ENCODE measurements at regions not wholly inside any gene's neighbourhood (a gene's known extent, or its start where the extent isn't known, plus 50 kb on each side); places are given as distances from the start of the nearest gene placed in this dataset.

- H3K27me3 ChIP-seq (ENCODE audit: insufficient read depth, low read length) = no peaks in the 10 kb centered on the region
- RAD21 ChIA-PET (ENCODE audit: low non-redundant PET in 1 of 2, low total read pairs in 2 of 2, uncharacterized antibody in 2 of 2, unreplicated experiment in 2 of 2) = interaction anchor here in 1 of 2 experiments (1.3 to 1.7 kb wide), 2 partner anchors 13 to 103 kb away, joined by 3 to 4 read pairs; no protein-coding TSS in a partner anchor
- CTCF ChIA-PET = interaction anchor here (1.4 to 2.6 kb wide), 4 partner anchors 13 to 163 kb away, joined by 3 to 10 read pairs (median 7); no protein-coding TSS in a partner anchor
- no peaks in the 10 kb centered on the region for H3K9me2 ChIP-seq (ENCODE audit: insufficient read depth)
- H3K79me2 ChIP-seq (ENCODE audit: insufficient read depth, low read length) = no peaks in the 10 kb centered on the region
- no peaks in the 10 kb centered on the region for H4K20me1 ChIP-seq (ENCODE audit: insufficient read depth)
- no peaks in the 10 kb centered on the region for H3K9me3 ChIP-seq (ENCODE audit: control insufficient read depth in 1 of 2, insufficient read depth in 1 of 2, low read depth in 1 of 2, low read length in 2 of 2)
- H3K4me1 ChIP-seq (ENCODE audit: control insufficient read depth in 1 of 2, insufficient read depth in 2 of 2, low read length in 2 of 2) = peaks cover 51 to 64% of the 10 kb centered on the region in 2 experiments
- DNase-seq (ENCODE audit: low read depth, low spot score) (peak; percentile 92), ATAC-seq (peak; percentile 77)
- H3K9ac ChIP-seq (ENCODE audit: low read length) = peak overlapping the region; percentile 67
- no TSS peak for BruUV-seq (replicated peaks)
- H3K4me2 ChIP-seq (ENCODE audit: low read length) = peak overlapping the region; percentile 75
- H3K27ac ChIP-seq (ENCODE audit: low read depth, low read length) = peak overlapping the region; percentile 83
- peak overlapping the region; percentile 10 for H2AFZ ChIP-seq (ENCODE audit: low read depth, low read length, poor library complexity, severe bottlenecking)
- intact Hi-C loops (cut with micrococcal nuclease) = no loop called here
- H3K4me3 ChIP-seq (replicated peaks in 1 of 2; ENCODE audit: low read depth in 1 of 2, low read length in 2 of 2) = peak overlapping the region in 1 of 2 experiments; percentile 37; a peak in 2 of 4 replicates
- POLR2A ChIA-PET = interaction anchor here (0.7 to 2.3 kb wide), 5 partner anchors 15 to 940 kb away, joined by 3 to 5 read pairs (median 3); no protein-coding TSS in a partner anchor
- no peaks in the 10 kb centered on the region for H3K36me3 ChIP-seq (ENCODE audit: control insufficient read depth in 1 of 2, insufficient read depth in 2 of 2, low read length in 2 of 2)
- TF ChIP-seq MAX (IDR thresholded peaks at IDR 0.05) (peak; percentile 75), EZH2phosphoT487 (IDR thresholded peaks at IDR 0.05; ENCODE audit: borderline replicate concordance) (no peak), SRF (IDR thresholded peaks at IDR 0.05; ENCODE audit: low read depth) (no peak), CBX3 (IDR thresholded peaks at IDR 0.05; ENCODE audit: low read depth) (peak; percentile 80; the same call in 1 of the 2 replicates), EGR1 (IDR thresholded peaks at IDR 0.05; ENCODE audit: low read depth) (0 out of 2 replicates have a peak, but pooled peaks have one; percentile 51), ZFX (IDR thresholded peaks at IDR 0.05) (no peak), YY1 (IDR thresholded peaks at IDR 0.05; ENCODE audit: extremely low read depth, insufficient replicate concordance, low read depth, low read length) (no peak), POLR2A (IDR thresholded peaks at IDR 0.05; ENCODE audit: borderline replicate concordance, extremely low read depth, insufficient read depth, insufficient read length) (no peak), REST (IDR thresholded peaks at IDR 0.05; ENCODE audit: low read depth) (no peak), FOSL1 (IDR thresholded peaks at IDR 0.05; ENCODE audit: low read depth) (peak; percentile 92), CTCF (IDR thresholded peaks at IDR 0.05 in 2 of 3, conservative IDR thresholded peaks at IDR 0.05 in 1 of 3; ENCODE audit: borderline replicate concordance in 1 of 3, insufficient read depth in 1 of 3, low read depth in 2 of 3, low read length in 2 of 3) (no peak), ZNF274 (IDR thresholded peaks at IDR 0.05; ENCODE audit: low read depth, low read length) (no peak), POLR2AphosphoS5 (IDR thresholded peaks at IDR 0.05; ENCODE audit: low read depth, low read length) (peak; percentile 49; the same call in 1 of the 2 replicates), SIN3A (IDR thresholded peaks at IDR 0.05; ENCODE audit: low read depth) (peak; percentile 77; the same call in 1 of the 2 replicates), ATF3 (IDR thresholded peaks at IDR 0.05) (no peak; the same call in 1 of the 2 replicates), ELF1 (IDR thresholded peaks at IDR 0.05; ENCODE audit: borderline replicate concordance, low read depth) (no peak), ZBTB33 (IDR thresholded peaks at IDR 0.05; ENCODE audit: extremely low read depth, insufficient replicate concordance, low read length) (no peak), RAD21 (IDR thresholded peaks at IDR 0.05; ENCODE audit: low read depth) (no peak; the same call in 1 of the 2 replicates), SP1 (IDR thresholded peaks at IDR 0.05; ENCODE audit: low read depth) (peak; percentile 91), EZH2 (IDR thresholded peaks at IDR 0.05) (no peak), CEBPB (IDR thresholded peaks at IDR 0.05; ENCODE audit: low read depth) (peak; percentile 82)
These were observed 154.8 kb upstream of the FOXF1 start for GRCh38 chr16:86355531-86355930.
